ENCODE measurements at regions not wholly inside any gene's neighbourhood (a gene's known extent, or its start where the extent isn't known, plus 50 kb on each side); places are given as distances from the start of the nearest gene placed in this dataset.

GRCh38 chr16:9680019-9680655 lies 502.1 kb downstream of the GRIN2A start (continued):
- TF ChIP-seq ZNF592 (IDR thresholded peaks at IDR 0.05) (no peak), CAMTA2 (CRISPR knock-in tag; conservative IDR thresholded peaks at IDR 0.05) (no peak), FOXJ3 (CRISPR knock-in tag; IDR thresholded peaks at IDR 0.05) (no peak), TEAD1 (CRISPR knock-in tag; IDR thresholded peaks at IDR 0.05) (no peak), ZBTB26 (CRISPR knock-in tag; IDR thresholded peaks at IDR 0.05) (no peak), MEF2A (IDR thresholded peaks at IDR 0.05; ENCODE audit: control insufficient read depth, low read depth, low read length) (no peak), NFYB (IDR thresholded peaks at IDR 0.05; ENCODE audit: extremely low read depth, insufficient read length) (no peak), SOX6 (IDR thresholded peaks at IDR 0.05) (no peak), ZNF75A (CRISPR knock-in tag; IDR thresholded peaks at IDR 0.05) (no peak), PHTF2 (CRISPR knock-in tag; IDR thresholded peaks at IDR 0.05) (no peak), GTF2B (IDR thresholded peaks at IDR 0.05; ENCODE audit: extremely low read depth, insufficient read length) (no peak), ZC3H8 (IDR thresholded peaks at IDR 0.05) (no peak), SP1 (CRISPR knock-in tag; IDR thresholded peaks at IDR 0.05) (no peak), BCL6 (CRISPR knock-in tag; IDR thresholded peaks at IDR 0.05) (no peak), SMC3 (conservative IDR thresholded peaks at IDR 0.05; ENCODE audit: insufficient read depth, low read depth, low read length) (no peak)
